GM19023 (cell line): ENCODE measurements at regions not wholly inside any gene's neighbourhood (a gene's known extent, or its start where the extent isn't known, plus 50 kb on each side); places are given as distances from the start of the nearest gene placed in this dataset.

Experiments used
- ATAC-seq: cut with Tn5 transposase; IDR thresholded peaks from one replicate; pipeline ENCODE4 v1.9.1; 2021; ENCODE audit warnings: mild to moderate bottlenecking, moderate library complexity; ENCODE audit not compliant: unreplicated experiment

GRCh38 chr2:156834431-156834830, 398.3 kb downstream of the GPD2 start:
- no peak for ATAC-seq

DNA sequence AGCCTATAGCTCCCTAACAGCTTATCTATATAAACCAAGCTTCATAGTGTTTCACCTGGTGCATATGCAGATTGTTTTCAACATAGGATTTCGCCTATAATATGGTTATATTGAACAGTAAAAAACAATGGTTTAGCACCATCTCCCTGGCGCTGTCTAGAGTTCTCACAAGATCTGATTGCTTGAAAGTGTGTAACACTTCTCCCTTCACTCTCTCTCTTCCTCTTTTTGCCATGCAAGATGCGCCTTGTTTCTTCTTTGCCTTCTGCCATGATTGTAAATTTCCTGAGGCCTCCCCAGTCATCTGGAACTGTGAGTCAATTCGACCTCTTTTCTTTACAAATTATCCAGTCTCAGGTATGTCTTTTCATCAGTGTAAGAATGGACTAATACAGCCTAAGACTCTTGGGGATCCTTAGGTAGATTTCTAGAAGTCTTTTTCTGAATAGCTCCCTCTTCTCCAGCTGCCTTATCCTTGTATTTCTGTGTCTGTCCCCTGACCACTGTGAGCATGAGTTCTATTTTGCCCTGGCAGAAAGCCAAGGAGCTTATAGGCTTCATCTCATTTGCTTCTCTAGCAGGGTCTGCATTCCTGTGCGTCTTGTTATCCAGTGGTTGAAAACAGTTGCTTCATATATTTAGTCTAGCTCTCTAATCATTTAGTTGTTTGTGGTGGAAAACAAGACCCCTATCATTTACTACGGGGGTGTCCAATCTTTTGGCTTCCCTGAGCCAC, 401.6 kb downstream of the GPD2 start:
- no peak for ATAC-seq

DNA sequence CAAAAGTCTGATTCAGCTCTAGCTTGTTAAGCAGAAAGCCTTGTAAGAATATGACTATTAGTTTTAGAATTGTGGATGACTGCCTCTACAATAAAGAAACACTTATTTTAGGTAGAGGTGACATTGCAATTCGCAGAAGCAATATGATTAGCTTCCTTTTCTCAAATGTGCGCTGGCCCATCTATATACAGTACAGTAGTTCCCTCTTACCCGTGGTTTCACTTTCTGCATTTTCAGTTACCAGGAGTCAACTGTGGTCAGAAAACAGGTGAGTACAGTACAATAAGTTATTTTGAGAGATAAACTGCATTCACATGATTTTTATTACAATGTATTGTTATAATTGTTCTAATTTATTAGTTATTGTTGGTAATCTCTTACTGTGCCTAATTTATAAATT, 405.1 kb downstream of the GPD2 start:
- ATAC-seq: no peak

- ATAC-seq: no peak
Observed at GRCh38 chr2:156845806-156846558, 409.8 kb downstream of the GPD2 start.

DNA sequence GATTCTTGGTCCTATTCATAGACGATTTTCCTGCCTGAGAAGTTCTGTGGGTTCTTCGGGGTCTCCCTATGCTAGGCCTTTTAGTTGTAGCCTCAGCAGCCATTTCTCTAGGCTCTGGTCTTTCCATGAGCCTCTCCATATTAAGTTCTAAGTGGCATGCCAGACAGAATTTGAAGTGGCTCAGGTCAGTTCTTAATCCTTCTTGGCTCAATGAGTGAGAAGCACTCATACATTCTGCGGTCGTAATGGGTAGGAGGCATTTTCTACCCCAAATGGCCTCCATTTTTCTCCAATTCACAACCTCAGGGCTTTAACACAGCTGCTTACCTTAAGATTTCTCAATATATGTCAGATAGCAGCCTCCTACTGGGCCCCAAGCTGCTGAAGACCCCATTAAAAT, 405.3 kb upstream of the GALNT5 start:
- ATAC-seq: no peak

- ATAC-seq: no peak
Observed at GRCh38 chr2:156852681-156853080, 404.8 kb upstream of the GALNT5 start.

GRCh38 chr2:156864325-156864724, 393.2 kb upstream of the GALNT5 start:
- ATAC-seq: no peak

GRCh38 chr2:156864753-156865152, 392.8 kb upstream of the GALNT5 start:
- ATAC-seq: no peak

DNA sequence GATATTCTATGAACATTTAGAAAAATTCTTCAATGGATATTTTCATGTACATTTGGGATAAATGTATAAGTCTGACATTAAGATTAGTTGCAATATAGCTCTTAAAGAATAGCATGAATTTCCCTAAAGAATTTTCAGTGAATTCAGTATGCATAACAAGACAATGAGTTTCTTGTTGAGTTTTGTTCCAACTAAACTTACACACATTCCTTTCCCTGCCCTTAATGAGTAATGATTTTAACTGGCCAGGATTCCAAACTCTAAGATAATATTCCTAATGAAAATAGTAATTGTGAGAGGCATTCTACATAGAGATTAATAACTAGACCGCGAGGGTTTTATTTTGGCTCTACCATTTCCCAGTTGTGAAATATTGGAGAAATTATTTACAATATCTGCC, 390.3 kb upstream of the GALNT5 start:
- ATAC-seq: no peak

DNA sequence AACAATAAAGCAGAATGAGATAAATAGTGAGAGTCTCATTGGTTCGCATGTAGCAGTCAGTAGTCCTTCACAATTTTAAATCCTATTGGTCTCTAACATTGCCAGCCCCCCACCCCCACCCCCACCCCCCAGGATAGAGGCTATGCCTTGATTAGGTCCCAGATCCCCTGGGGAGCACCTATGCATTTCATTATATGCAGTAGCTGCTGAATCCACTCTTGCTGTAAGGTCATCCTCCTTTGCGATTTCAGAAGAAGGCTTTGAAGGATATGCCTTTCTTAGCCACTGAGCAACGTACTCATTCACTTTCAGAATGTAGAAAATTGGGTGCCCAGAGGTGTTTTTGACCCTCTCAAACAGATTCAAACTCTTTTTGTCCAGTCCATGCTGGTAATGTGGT, 382.8 kb upstream of the GALNT5 start:
- no peak for ATAC-seq

GRCh38 chr2:156883804-156884203, 373.7 kb upstream of the GALNT5 start:
- ATAC-seq: no peak

DNA sequence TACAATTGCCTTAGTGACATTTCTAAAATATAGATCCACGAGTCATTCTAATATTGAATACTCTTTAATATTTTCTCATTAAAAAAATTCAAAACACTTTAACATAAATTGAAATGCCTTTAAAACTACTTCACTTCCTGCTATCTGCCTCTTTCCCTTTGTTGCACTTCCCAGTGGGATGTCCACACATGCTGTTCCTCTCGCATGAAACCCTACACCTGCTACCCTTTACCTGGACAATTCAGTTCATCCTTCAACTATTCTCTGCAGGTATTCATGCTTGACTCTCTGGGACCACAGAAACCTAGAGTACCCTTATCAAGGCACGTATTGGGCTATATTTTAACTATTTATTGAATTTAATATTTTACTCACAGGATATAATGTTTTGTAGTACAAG, 373.3 kb upstream of the GALNT5 start:
- ATAC-seq: no peak

DNA sequence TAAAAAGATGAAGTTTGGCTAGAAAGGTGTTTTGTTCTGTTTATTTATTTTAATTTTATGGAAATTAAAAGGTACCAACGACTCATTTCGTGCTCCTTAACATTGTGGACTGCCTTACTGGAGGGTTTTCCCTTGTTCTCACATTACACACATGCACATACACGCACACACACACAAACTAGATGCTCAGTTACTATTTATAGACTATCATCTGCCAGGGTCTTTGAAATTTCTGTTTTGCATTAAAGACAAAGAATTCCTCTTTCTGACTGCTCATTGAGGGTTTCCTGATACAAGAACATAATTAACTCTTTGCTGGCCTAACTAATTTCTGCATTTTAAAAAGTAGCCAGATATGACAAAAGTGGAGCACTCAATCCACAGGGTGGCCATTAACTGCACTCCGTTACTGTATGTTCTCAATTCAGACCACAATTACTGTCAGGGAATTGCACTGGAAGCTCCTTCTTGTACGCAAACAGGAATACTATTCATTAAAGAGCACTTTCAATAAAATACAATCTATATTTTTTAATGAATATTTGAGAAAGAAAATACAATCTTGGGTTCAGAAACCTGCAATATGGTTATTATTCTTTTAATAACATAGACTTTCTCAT, 366.9 kb upstream of the GALNT5 start:
- ATAC-seq: no peak

- no peak for ATAC-seq
Observed at GRCh38 chr2:156891609-156892008, 365.9 kb upstream of the GALNT5 start.

DNA sequence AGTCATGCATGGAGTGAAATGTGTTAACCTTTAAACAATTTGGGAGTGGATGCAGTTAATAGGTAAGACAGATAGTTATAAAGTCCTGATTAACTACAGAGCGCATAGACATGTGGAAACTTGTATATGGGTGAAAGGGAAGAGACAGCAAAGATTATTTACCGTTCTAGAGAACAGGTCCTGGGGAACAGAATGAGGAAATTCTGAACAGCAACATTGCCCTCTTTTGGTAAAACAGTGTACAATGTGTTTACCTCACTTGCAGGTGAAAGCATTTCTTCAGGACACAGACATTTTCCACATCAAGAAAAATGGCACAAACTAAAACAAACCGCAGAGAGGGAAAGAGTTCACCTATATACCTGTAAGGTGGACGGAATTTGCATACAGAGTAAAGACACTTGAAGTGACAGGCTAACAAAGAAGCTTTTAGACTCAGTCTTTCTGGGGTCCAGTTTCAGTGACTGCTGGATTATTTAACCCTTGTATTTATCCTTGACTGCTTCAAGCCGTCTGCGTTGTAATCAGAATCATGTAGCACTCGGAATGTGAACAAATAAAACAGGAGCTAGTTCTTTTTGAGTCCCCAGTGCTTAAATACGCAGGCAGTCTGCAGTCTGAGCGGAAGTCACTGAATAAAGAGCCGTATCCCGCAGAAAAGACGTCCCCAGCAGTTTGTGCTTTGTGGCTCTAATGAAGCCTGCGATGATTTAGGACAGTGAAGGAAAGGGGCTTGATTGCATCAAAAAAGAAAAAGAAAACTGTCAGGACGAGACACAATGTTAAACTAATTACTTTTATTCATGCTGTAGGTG, 364.8 kb upstream of the GALNT5 start:
- peak; percentile 43 for ATAC-seq

GRCh38 chr2:156896294-156896693, 361.2 kb upstream of the GALNT5 start:
- peak; percentile 91 for ATAC-seq

DNA sequence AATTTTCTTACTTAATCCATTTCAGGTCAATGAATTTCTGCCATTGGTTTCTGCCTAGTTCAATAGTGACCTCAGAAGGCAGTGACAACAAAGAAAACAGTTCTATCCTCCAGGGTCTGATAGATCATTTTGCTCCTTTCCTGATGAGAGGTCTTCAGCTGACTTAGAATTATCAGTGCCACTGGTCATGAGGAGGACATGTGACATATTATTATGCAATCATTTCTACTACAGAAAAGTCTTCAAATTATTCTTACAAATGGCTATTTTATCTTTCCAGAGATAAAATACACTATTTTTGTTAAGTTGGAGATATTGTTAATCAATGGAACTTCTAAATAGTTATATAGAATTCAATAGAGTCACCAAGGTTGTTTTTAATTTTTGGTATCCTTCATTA, 360.0 kb upstream of the GALNT5 start:
- no peak for ATAC-seq

- ATAC-seq: no peak
Observed at GRCh38 chr2:156901373-156902031, 356.0 kb upstream of the GALNT5 start.

- ATAC-seq: no peak
Observed at GRCh38 chr2:156903335-156903734, 354.2 kb upstream of the GALNT5 start.

- ATAC-seq: peak; percentile 72
Observed at GRCh38 chr2:156907806-156908205, 349.7 kb upstream of the GALNT5 start.

DNA sequence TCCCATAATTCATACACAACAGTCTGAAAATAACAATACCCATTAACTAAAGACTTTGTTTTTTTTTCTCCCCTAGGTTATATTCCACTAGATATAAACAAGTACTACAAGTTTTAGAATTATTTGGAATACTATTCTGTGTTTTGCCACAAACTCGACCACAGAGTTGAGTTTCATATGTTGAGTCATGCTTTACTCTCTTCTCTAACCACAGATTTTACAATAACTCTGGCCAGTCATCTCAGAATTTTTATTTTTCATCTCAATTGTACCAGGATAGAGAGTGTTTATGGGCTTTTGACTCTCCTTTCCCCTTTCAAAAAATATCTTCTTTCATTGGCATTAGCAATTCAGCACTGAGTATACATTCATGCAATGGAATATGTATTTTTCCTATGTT, 348.7 kb upstream of the GALNT5 start:
- no peak for ATAC-seq
